ENCODE measurements at regions not wholly inside any gene's neighbourhood (a gene's known extent, or its start where the extent isn't known, plus 50 kb on each side); places are given as distances from the start of the nearest gene placed in this dataset.

DNA sequence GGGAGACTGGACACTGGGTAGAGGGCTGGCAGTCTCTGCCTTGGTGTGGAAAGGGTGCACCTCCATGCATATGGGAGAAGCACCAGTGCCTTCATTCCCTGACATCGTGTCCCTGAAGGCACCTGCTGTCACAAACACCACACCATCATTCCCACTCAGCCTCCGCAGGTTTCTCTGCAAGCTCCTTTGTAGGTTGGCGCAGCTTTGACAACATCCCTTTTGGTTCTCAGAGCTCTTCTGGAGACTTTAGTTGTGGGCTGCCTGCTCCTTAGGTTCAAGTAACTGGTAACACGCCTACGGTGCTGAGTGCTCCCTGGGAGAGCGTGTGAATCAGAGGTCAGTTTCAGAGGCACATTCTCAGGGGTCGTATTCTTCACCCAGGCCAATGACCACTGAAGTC is 50.2 kb upstream of the TULP4 start:
- Histone ChIP-seq H3K36me3 (ENCODE audit: control insufficient read depth, insufficient read depth, low read length) (peaks cover 40% of the 10 kb centered on the region), H3K4me3 (ENCODE audit: extremely low read depth, insufficient read depth, low read length, poor library complexity, severe bottlenecking) (no peak overlapping the region), H3K27ac (ENCODE audit: low read depth, low read length, severe bottlenecking) (no peak overlapping the region), H3K4me1 (ENCODE audit: control insufficient read depth, insufficient read depth, low read length, poor library complexity, severe bottlenecking) (no peaks in the 10 kb centered on the region), H3K9me3 (ENCODE audit: control insufficient read depth, low read length) (no peaks in the 10 kb centered on the region)
- WGBS, 2 experiments (ENCODE audit: insufficient coverage in 2 of 2) = 86 to 87% methylated on average over 6 to 7 of the region's 7 CpGs

Measured in mesodermal cell (in vitro differentiated cells).